SU-DHL-6 (cell line): ENCODE measurements at regions not wholly inside any gene's neighbourhood (a gene's known extent, or its start where the extent isn't known, plus 50 kb on each side); places are given as distances from the start of the nearest gene placed in this dataset.

Experiments
- H2AFZ ChIP-seq: fragments of 200-600 bp; sonication (generic); 2 replicates; pipeline ENCODE4 v1.6.1; 2014; ENCODE audit warnings: low read depth, mild to moderate bottlenecking, moderate library complexity, mixed read lengths, antibody characterized with exemption, low read length; ENCODE audit not compliant: severe bottlenecking
- H3F3A ChIP-seq: fragments of 200-600 bp; shearing (Covaris generic); 2 replicates; pipeline ENCODE4 v1.6.0; 2016; ENCODE audit warnings: antibody characterized with exemption, mild to moderate bottlenecking; ENCODE audit not compliant: insufficient read depth
- H3K27ac ChIP-seq: fragments of 200-600 bp; sonication (generic); 2 replicates; pipeline ENCODE4 v1.5.1; 2016; ENCODE audit warnings: low read depth, mild to moderate bottlenecking, low read length, moderate library complexity, mixed read lengths
- H3K27me3 ChIP-seq: fragments of 200-600 bp; sonication (generic), shearing (Covaris generic); 2 replicates; pipeline ENCODE4 v1.6.0; 2014; ENCODE audit warnings: mild to moderate bottlenecking, low read length
- H3K36me3 ChIP-seq: fragments of 200-600 bp; sonication (generic); 2 replicates; pipeline ENCODE4 v1.6.1; 2014; ENCODE audit warnings: mild to moderate bottlenecking, low read length, mixed read lengths
- H3K4me2 ChIP-seq: fragments of 300-600, 200-600 bp; shearing (Covaris generic), sonication (generic); 2 replicates; pipeline ENCODE4 v1.6.0; 2014; ENCODE audit warnings: low read length, low read depth, mild to moderate bottlenecking; ENCODE audit not compliant: poor library complexity, severe bottlenecking
- H3K4me3 ChIP-seq: fragments of 200-600 bp; sonication (generic); 2 replicates; pipeline ENCODE4 v1.5.1; 2014; ENCODE audit warnings: antibody characterized with exemption, low read length, mild to moderate bottlenecking, mixed read lengths; ENCODE audit not compliant: insufficient read depth, poor library complexity, severe bottlenecking
- H3K79me2 ChIP-seq: fragments of 200-600 bp; sonication (generic); 2 replicates; pipeline ENCODE4 v1.6.1; 2014; ENCODE audit warnings: mild to moderate bottlenecking, low read length, moderate library complexity; ENCODE audit not compliant: insufficient read depth
- H3K9ac ChIP-seq: fragments of 200-600 bp; sonication (generic); 2 replicates; pipeline ENCODE4 v1.7.0; 2014; ENCODE audit warnings: mild to moderate bottlenecking, low read length
- H3K9me2 ChIP-seq: fragments of 200-600 bp; sonication (generic); replicated peaks from 2 replicates; pipeline ENCODE4 v1.6.1; 2014; ENCODE audit warnings: low read length; ENCODE audit not compliant: insufficient read depth
- H3K9me3 ChIP-seq: fragments of 200-600 bp; sonication (generic); 2 replicates; pipeline ENCODE4 v1.6.1; 2014; ENCODE audit warnings: low read length, mixed read lengths; ENCODE audit not compliant: insufficient read depth
- H4K20me1 ChIP-seq: fragments of 200-600 bp; sonication (generic); 2 replicates; pipeline ENCODE4 v1.6.1; 2014; ENCODE audit warnings: low read depth, mild to moderate bottlenecking, antibody characterized with exemption, low read length, moderate library complexity, mixed read lengths
- EZH2phosphoT487 ChIP-seq: fragments of 200-600 bp; sonication (generic), shearing (Covaris generic); conservative IDR thresholded peaks from 2 replicates; pipeline ENCODE4 v1.6.1; 2018; ENCODE audit warnings: mild to moderate bottlenecking, antibody characterized with exemption, low read length, moderate library complexity, mixed read lengths
- TF ChIP-seq, protein P1 (sequence below): fragments of 200-600 bp; sonication (generic); IDR thresholded peaks from one replicate; pipeline ENCODE4 v1.5.1; 2017; ENCODE audit warnings: antibody characterized with exemption, mild to moderate bottlenecking, low read length, moderate library complexity; ENCODE audit not compliant: insufficient read depth, poor library complexity, severe bottlenecking

DNA sequence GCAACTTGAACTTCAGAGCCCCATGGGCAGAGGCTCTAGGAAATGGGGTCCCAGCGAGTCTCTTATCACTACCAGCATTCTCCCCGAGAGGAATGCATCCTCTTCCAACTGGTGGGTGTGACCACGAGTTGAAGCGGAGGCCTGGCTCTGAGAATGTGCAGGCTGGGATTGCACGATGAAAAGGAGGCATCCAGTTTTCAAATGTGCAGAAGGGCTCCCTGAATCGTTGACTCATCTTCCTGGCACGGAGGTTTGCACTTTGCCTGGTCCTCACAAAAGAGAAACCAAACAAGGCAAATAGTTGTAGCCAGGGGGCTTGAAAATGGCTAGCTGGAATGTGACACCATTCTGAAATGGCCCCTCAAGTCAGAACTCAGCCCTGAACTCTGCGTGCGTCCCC is 216.7 kb downstream of the GLI2 start:
- Histone ChIP-seq H3K79me2 (no peaks in the 10 kb centered on the region), H3K27ac (no peak overlapping the region), H3K36me3 (no peaks in the 10 kb centered on the region), H3K9ac (no peak overlapping the region), H4K20me1 (no peaks in the 10 kb centered on the region), H3K9me2 (no peaks in the 10 kb centered on the region), H2AFZ (no peak overlapping the region), H3K4me3 (no peak overlapping the region), H3K27me3 (no peaks in the 10 kb centered on the region), H3K4me2 (no peak overlapping the region), H3F3A (no peaks in the 10 kb centered on the region), H3K9me3 (no peaks in the 10 kb centered on the region)
- TF ChIP-seq, protein P1, sequence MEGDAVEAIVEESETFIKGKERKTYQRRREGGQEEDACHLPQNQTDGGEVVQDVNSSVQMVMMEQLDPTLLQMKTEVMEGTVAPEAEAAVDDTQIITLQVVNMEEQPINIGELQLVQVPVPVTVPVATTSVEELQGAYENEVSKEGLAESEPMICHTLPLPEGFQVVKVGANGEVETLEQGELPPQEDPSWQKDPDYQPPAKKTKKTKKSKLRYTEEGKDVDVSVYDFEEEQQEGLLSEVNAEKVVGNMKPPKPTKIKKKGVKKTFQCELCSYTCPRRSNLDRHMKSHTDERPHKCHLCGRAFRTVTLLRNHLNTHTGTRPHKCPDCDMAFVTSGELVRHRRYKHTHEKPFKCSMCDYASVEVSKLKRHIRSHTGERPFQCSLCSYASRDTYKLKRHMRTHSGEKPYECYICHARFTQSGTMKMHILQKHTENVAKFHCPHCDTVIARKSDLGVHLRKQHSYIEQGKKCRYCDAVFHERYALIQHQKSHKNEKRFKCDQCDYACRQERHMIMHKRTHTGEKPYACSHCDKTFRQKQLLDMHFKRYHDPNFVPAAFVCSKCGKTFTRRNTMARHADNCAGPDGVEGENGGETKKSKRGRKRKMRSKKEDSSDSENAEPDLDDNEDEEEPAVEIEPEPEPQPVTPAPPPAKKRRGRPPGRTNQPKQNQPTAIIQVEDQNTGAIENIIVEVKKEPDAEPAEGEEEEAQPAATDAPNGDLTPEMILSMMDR = no peak
- no peak for TF ChIP-seq EZH2phosphoT487

DNA sequence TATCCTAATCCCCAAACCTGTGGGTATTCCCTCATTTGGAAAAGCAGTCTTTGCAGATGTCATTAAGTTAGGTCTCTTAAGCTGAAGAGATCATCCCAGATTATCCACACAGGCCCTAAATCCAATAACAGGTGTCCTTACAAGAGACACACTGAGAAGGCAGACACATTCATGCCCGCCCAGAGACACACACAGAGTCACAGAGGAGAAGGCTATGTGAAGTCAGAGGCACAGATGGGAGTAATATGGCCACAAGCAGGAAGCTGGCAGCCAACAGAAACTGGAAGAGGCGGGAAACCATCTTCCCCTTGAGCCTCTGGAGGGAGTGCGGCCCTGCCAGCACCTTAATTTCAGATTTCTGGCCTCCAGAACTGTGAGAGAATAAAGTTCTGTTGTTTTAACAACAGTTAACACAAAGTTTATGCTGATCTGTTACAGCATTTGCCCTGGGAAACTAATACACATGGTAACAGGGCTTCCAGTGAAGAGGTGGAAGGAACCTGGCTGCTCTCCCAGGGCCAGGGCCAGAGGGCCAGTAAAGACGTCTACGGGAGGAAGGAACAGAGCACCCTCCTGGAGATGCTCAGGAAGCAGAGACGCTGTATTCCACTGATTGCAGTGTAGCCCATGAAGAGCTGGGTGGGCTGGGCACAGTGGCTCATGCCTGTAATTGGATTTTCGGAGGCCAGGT is 217.5 kb downstream of the GLI2 start:
- Histone ChIP-seq H4K20me1 (no peaks in the 10 kb centered on the region), H3K27ac (no peak overlapping the region), H3K27me3 (no peaks in the 10 kb centered on the region), H3K4me3 (no peak overlapping the region), H3K9ac (no peak overlapping the region), H3F3A (no peaks in the 10 kb centered on the region), H3K9me3 (no peaks in the 10 kb centered on the region), H3K9me2 (no peaks in the 10 kb centered on the region), H2AFZ (no peak overlapping the region), H3K79me2 (no peaks in the 10 kb centered on the region), H3K4me2 (no peak overlapping the region), H3K36me3 (no peaks in the 10 kb centered on the region)
- TF ChIP-seq, protein P1 = no peak
- no peak for TF ChIP-seq EZH2phosphoT487

- no peaks in the 10 kb centered on the region for H3K27me3 ChIP-seq
- no peaks in the 10 kb centered on the region for H3F3A ChIP-seq
- no peaks in the 10 kb centered on the region for H4K20me1 ChIP-seq
- no peaks in the 10 kb centered on the region for H3K9me2 ChIP-seq
- no peak overlapping the region for H3K4me3 ChIP-seq
- no peaks in the 10 kb centered on the region for H3K79me2 ChIP-seq
- no peaks in the 10 kb centered on the region for H3K9me3 ChIP-seq
- H3K9ac ChIP-seq = no peak overlapping the region
- H3K36me3 ChIP-seq = no peaks in the 10 kb centered on the region
- no peak overlapping the region for H2AFZ ChIP-seq
- H3K4me2 ChIP-seq = no peak overlapping the region
- no peak for TF ChIP-seq EZH2phosphoT487
- TF ChIP-seq, protein P1 = no peak
- no peak overlapping the region for H3K27ac ChIP-seq
These were observed 218.3 kb downstream of the GLI2 start for GRCh38 chr2:120953843-120954584.
